GM12874 (cell line): ENCODE measurements at regions not wholly inside any gene's neighbourhood (a gene's known extent, or its start where the extent isn't known, plus 50 kb on each side); places are given as distances from the start of the nearest gene placed in this dataset.

Experiments
- TF ChIP-seq, protein P1 (sequence below): IDR thresholded peaks from 2 replicates; pipeline ENCODE4 v1.5.1; 2011; ENCODE audit warnings: low read depth, mild to moderate bottlenecking, control low read depth, low read length, moderate library complexity; ENCODE audit not compliant: insufficient read depth

GRCh38 chr2:215808194-215808593, 205.2 kb downstream of the MREG start:
- TF ChIP-seq, protein P1, sequence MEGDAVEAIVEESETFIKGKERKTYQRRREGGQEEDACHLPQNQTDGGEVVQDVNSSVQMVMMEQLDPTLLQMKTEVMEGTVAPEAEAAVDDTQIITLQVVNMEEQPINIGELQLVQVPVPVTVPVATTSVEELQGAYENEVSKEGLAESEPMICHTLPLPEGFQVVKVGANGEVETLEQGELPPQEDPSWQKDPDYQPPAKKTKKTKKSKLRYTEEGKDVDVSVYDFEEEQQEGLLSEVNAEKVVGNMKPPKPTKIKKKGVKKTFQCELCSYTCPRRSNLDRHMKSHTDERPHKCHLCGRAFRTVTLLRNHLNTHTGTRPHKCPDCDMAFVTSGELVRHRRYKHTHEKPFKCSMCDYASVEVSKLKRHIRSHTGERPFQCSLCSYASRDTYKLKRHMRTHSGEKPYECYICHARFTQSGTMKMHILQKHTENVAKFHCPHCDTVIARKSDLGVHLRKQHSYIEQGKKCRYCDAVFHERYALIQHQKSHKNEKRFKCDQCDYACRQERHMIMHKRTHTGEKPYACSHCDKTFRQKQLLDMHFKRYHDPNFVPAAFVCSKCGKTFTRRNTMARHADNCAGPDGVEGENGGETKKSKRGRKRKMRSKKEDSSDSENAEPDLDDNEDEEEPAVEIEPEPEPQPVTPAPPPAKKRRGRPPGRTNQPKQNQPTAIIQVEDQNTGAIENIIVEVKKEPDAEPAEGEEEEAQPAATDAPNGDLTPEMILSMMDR, result no peak

DNA sequence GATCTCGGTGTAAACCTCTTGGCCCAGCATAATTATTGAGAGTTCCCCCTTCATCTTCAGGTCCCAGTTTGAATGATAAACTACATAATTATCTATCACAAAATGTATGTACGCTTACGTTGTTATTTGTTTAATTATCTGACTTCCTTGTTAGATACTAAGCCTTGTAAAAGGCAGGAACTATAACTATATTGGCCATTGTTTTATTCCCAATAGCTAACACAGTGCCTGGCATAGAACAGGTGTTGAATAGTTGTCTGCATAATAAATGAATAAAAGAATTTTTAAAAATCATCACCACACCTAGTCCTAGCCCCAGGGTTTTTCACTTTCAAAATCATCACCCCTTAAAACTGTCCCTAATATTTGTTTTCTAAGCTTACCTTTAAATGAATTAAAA, 207.9 kb downstream of the MREG start:
- TF ChIP-seq, protein P1, result no peak

GRCh38 chr2:215803150-215803549, 210.2 kb downstream of the MREG start:
- TF ChIP-seq, protein P1, result no peak

- TF ChIP-seq, protein P1, result no peak
These were observed 214.2 kb downstream of the MREG start for GRCh38 chr2:215799194-215799593.

DNA sequence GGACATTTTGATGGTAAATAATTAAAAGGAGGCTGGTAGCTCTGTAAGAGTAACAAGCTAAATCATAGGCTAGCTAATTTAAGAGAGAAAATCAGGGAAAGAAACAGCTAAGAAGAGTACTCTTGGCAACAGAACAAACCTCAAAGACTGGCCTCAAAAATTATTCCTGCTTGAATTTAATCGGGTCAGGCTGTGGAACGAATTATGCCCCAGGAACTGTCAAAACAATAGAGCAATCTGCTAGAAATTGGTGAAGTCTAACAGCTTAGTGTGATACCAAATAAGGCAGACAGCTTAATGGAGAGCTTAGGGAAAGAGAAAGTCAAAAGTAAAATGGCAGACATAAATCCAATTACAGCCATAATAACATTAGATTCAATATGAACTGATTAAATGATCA, 215.7 kb downstream of the MREG start:
- TF ChIP-seq, protein P1, result no peak

GRCh38 chr2:215796140-215796855, 217.1 kb downstream of the MREG start:
- TF ChIP-seq, protein P1, result no peak

- TF ChIP-seq, protein P1, result no peak
These were observed 218.4 kb downstream of the MREG start for GRCh38 chr2:215794829-215795546.
